ENCODE measurements at regions not wholly inside any gene's neighbourhood (a gene's known extent, or its start where the extent isn't known, plus 50 kb on each side); places are given as distances from the start of the nearest gene placed in this dataset.
"Not testable (repeated sequence)": the region's sequence is repeated elsewhere in the genome, so short reads cannot be mapped to it uniquely, and the experiment has no call there.

DNA sequence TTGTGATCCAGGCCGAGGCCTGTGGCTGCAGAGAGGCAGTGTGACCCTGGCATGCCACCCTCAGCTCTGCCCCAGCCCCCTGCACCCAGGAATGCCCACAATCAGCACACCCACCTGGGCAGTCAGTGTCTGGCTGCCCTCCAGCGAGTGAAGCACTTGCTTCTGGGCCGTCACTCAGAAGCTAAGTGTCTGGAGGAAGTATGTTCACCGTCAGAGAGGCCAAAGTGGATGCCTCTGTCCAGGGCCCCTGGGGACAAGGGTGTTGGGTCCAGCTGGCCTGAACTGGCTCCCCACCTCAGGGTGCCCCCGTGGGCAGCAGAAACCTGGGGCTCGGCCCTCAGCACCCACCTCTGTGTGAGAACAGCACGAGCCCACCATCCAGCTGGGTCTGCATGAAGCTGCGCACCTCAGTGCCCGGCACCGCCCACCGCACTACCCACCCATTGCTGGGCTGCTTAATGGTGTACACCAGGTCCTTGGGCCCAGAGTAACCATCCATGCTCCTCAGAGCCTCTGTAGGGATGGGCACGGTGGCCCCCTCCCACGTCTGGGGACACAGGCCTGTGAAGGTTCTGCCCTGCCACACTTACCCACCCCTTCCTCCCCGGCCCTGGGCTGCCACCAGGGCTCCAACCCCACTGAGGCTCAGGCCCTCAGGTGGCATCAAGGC, 124.3 kb upstream of the ZSCAN2 start:
- not testable (repeated sequence) for TF ChIP-seq POLR2A (IDR thresholded peaks at IDR 0.05; ENCODE audit: low read length); GATA1 (IDR thresholded peaks at IDR 0.05; ENCODE audit: low read depth, low read length)

Data from erythroblast (primary cell).